Fibroblast of mammary gland (primary cell): ENCODE measurements at regions not wholly inside any gene's neighbourhood (a gene's known extent, or its start where the extent isn't known, plus 50 kb on each side); places are given as distances from the start of the nearest gene placed in this dataset.
"Not testable (repeated sequence)": the region's sequence is repeated elsewhere in the genome, so short reads cannot be mapped to it uniquely, and the experiment has no call there.

ENCODE experiments used
- DNase-seq: peaks from one replicate; pipeline ENCODE4 v3.0.0-alpha.2; 2010; ENCODE audit warnings: low read depth
- H3K4me3 ChIP-seq: 2 replicates; pipeline ENCODE4 v1.5.1; 2011; ENCODE audit warnings: low read depth, mild to moderate bottlenecking, low read length, moderate library complexity; ENCODE audit not compliant: control insufficient read depth
- TF ChIP-seq, protein P1 (sequence below): conservative IDR thresholded peaks from 2 replicates; pipeline ENCODE4 v1.5.1; 2011; ENCODE audit warnings: low read depth, low read length, inconsistent platforms; ENCODE audit not compliant: control insufficient read depth, insufficient read depth

DNA sequence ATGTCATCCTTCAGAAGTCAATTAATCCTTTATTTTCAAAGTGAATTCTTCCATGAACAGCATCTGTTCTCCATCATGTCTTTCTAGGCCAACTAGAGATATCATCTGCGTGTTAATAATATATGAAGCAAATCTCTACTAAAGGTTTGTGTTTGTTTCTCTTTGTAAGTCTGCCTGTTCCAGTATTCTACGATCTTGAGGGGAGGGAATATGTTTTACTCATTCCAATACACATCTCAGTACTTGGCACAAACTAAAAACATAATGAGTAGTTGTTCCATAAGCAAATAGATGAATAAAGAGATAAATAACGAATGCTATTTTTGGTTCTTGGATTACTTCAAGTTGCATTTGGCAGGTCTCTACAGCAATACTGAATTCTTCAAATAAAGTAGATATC, 470.7 kb upstream of the GRIN3A start:
- no peak overlapping the region for H3K4me3 ChIP-seq
- DNase-seq, result no peak
- TF ChIP-seq, protein P1, sequence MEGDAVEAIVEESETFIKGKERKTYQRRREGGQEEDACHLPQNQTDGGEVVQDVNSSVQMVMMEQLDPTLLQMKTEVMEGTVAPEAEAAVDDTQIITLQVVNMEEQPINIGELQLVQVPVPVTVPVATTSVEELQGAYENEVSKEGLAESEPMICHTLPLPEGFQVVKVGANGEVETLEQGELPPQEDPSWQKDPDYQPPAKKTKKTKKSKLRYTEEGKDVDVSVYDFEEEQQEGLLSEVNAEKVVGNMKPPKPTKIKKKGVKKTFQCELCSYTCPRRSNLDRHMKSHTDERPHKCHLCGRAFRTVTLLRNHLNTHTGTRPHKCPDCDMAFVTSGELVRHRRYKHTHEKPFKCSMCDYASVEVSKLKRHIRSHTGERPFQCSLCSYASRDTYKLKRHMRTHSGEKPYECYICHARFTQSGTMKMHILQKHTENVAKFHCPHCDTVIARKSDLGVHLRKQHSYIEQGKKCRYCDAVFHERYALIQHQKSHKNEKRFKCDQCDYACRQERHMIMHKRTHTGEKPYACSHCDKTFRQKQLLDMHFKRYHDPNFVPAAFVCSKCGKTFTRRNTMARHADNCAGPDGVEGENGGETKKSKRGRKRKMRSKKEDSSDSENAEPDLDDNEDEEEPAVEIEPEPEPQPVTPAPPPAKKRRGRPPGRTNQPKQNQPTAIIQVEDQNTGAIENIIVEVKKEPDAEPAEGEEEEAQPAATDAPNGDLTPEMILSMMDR, result no peak

DNA sequence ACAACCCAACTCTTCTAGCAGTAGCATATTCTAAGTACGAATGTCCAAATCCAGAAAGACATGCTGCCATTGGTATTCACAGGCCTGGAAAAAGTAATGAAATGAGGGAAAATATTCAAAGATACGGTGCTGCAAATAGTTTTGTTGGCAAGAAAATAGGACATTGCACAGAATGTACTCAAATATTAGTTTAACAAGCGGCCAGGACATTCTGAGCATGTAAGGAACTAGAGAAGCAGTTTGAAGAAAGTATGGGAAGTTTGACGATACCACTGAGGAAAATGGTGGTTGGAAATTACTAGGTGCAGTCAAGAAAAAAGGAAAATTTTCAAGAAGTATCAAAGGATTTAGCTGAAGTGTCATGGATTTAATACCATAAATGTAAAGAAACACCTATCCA, 468.0 kb upstream of the GRIN3A start:
- DNase-seq, result no peak
- TF ChIP-seq, protein P1, result no peak
- no peak overlapping the region for H3K4me3 ChIP-seq

DNA sequence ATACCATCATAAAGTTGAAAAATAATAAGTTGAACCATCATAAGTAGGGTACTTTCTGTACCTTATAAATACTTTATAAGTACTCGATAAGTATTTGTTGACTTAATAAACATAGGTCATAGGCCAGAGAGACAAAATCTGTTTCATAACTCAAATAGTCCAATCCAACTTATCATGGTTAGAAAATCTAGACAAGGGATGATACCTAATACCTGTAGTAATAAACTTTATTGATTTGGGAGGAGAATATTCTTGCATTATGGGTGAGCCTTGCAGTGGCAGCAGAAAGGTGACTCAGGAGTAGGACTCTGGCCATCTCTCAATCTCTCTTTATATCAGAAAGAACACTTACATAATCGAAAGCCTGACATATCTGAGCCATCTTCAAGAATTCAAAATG, 466.8 kb upstream of the GRIN3A start:
- TF ChIP-seq, protein P1, result no peak
- no peak for DNase-seq

DNA sequence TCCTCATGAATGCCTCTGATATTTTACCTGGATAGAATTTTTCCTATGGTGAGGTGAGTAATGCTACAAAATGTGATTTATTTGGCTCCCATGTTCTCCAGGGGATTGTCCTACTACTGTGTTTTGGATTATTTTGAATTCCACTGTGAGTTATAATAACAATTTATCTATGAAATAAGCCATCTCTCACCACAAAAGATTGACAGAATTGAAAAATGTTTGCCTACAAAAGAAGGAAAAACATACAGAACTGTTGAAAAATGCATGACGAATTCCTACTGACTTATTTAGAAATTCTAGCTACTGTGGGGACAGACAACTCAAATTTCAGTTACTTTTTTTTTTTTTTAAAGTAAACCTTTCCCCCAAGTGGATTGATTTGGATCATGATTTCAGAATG, 463.7 kb upstream of the GRIN3A start:
- no peak for DNase-seq
- TF ChIP-seq, protein P1, result no peak
- H3K4me3 ChIP-seq, result no peak overlapping the region

More for the DNA sequence above, 466.8 kb upstream of the GRIN3A start:
- H3K4me3 ChIP-seq, result no peak overlapping the region

DNA sequence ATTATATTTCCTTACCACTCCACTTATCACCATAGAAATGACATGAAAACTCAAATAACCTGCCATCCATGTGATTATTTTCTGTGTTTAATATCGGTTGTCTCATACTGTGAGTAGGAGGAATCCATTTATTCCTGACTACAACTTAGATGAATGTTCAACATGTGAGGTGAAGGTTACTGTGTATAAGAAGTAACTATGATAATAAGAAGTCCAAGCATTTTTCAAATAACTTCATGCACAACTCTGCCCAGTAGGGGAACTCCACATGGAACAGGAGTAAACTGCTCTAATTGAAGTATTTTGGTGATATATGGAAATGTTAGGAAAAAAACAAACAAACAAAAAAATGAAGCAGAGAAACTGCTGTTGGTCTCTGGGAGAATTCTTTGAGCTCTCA, 447.5 kb upstream of the GRIN3A start:
- no peak for DNase-seq
- no peak overlapping the region for H3K4me3 ChIP-seq
- TF ChIP-seq, protein P1, result no peak

DNA sequence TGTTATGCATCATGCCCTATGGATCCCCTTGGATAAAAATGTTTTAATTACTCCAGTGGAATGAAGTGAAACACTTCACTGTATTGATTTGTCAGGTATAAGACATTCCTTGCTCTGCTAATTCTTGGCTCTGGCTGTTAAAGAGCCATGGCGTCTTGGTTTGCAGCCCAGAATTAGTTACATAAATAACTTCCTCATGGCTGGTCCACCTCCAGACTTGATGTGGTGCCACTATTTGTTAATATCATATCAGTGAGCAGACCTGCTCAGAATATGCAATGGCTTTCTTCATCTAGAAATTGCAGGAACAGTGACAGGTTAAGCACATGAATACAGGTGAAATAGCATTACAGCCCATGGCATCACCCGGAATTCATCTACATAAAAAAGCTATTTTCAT, 446.9 kb upstream of the GRIN3A start:
- TF ChIP-seq, protein P1, result no peak
- no peak overlapping the region for H3K4me3 ChIP-seq
- DNase-seq, result no peak

DNA sequence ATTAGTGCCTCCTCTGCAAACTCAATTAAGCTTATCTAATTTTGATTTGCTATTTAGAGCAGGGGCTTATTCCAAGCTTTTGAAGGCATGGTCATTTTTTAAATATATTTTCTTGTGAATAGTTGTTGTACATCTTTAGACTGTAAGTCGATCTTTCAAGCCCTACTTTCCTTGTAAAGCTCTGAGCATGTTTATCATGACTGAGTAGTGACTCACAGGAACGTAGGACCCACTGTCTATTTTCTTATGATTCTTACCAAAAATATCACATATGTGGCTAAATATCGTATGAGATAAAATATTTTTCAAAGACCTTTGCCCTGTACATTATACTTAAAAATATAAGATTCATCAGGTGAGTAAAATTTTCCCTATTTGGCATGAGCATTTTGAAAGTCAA, 440.4 kb upstream of the GRIN3A start:
- TF ChIP-seq, protein P1, result no peak
- peak; percentile 16 for DNase-seq
- no peak overlapping the region for H3K4me3 ChIP-seq

DNA sequence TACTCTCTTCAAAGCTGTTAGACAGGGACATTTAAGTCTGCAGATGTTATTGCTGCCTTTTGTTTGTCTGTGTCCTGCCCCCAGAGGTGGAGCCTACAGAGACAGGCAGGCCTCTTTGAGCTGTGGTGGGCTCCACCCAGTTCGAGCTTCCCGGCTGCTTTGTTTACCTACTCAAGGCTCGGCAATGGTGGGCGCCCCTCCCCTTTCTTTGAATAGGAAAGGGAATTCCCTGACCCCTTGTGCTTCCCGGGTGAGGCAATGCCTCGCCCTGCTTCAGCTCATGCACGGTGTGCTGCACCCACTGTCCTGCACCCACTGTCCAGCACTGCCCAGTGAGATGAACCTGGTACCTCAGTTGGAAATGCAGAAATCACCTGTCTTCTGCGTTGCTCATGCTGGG, 435.8 kb upstream of the GRIN3A start:
- DNase-seq, H3K4me3 ChIP-seq: not testable (repeated sequence)
